ENCODE measurements at regions not wholly inside any gene's neighbourhood (a gene's known extent, or its start where the extent isn't known, plus 50 kb on each side); places are given as distances from the start of the nearest gene placed in this dataset.

- no peak for TF ChIP-seq CTCF (IDR thresholded peaks at IDR 0.05 in 8 of 11, conservative IDR thresholded peaks at IDR 0.05 in 3 of 11)
- TF ChIP-seq POLR2AphosphoS5 (IDR thresholded peaks at IDR 0.05), result no peak
Observed at GRCh38 chr1:81160696-81161095, 640.0 kb upstream of the ADGRL2 start.
